Omental fat pad (tissue), 3 donors: ENCODE measurements at regions not wholly inside any gene's neighbourhood (a gene's known extent, or its start where the extent isn't known, plus 50 kb on each side); places are given as distances from the start of the nearest gene placed in this dataset.

Experiments
- ATAC-seq: fragments of 150-250 bp; one replicate; pipeline ENCODE4 v1.9.1; 2016; ENCODE audit warnings: mild to moderate bottlenecking, moderate library complexity; ENCODE audit not compliant: low FRiP score
- DNase-seq: peaks from one replicate; pipeline ENCODE4 v3.0.0-alpha.2; 2019; ENCODE audit warnings: low spot score
- TF ChIP-seq, protein P1 (sequence below), 3 donors: fragments of 450-650 bp; IDR thresholded peaks; one replicate each; pipeline ENCODE4 v1.5.1; 2016 to 2017; ENCODE audit warnings: antibody characterized with exemption in 3 of 3, mild to moderate bottlenecking in 3 of 3, moderate library complexity in 2 of 3

DNA sequence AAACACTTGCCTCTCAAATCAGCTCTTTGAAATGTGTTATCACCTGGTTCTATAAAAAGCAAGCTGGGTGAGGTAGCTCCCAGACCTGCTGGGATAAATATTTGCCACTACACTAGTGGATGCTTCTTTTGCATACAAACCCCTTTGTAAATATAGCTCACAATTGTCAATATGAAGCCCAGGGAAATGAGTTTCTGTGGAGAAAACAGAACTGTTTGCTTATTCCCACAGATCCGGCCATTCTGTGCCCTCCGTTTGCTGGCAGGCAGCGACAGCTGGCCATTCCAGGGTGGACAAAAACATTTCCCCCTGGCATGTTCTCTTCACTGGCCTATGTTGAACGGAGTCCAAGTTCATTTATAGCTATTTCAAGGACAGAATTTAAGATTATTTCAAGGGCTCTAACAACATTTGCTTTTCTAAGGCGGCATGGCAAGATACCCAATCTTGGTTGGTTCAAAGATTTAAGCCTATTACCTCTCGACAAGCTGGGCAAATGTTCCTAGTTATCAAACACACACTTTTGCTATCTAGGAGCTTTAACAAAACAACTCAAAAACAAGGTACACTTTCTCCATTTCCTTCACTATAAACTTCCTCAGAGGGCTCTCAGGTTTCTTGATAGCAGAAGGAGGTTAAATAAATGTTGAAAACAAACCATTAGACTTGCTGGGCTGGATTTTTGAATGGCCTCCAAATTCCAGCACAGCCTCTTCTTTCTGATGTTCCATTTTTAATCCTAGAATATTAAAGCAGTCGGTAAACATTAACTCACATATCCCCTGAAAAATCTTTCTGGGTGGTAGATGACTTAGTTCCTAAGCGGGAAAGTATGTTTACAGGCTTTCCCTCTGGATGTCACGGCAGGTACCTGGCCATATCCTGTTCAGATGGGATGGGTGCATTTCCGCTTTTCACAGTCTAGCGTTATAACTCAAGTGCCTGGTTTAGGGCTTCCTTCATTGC, 332.3 kb downstream of the PLK2 start:
- ATAC-seq = no peak
- DNase-seq = no peak
- TF ChIP-seq, protein P1, sequence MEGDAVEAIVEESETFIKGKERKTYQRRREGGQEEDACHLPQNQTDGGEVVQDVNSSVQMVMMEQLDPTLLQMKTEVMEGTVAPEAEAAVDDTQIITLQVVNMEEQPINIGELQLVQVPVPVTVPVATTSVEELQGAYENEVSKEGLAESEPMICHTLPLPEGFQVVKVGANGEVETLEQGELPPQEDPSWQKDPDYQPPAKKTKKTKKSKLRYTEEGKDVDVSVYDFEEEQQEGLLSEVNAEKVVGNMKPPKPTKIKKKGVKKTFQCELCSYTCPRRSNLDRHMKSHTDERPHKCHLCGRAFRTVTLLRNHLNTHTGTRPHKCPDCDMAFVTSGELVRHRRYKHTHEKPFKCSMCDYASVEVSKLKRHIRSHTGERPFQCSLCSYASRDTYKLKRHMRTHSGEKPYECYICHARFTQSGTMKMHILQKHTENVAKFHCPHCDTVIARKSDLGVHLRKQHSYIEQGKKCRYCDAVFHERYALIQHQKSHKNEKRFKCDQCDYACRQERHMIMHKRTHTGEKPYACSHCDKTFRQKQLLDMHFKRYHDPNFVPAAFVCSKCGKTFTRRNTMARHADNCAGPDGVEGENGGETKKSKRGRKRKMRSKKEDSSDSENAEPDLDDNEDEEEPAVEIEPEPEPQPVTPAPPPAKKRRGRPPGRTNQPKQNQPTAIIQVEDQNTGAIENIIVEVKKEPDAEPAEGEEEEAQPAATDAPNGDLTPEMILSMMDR (IDR thresholded peaks at IDR 0.05) = no peak

DNA sequence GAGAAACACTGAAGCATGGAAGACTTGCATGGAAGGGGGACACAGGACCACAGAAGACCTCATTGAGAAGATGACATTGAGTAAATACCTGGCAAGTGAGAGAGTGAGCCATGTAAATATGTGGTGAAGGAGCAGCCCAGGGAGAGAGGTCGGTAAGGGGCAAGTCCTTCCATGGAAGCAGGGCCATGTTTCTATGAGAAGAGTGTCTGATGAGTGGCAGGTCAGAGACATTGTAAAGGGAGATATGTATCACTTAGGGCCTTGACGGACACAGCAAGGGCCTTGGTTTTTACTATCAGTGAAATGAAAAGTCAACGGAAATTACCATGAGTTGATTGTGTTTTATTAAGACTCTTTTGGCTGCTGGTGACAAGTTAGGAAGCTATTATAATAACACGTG, 336.4 kb downstream of the PLK2 start:
- ATAC-seq = no peak
- TF ChIP-seq, protein P1 (IDR thresholded peaks at IDR 0.05) = no peak
- no peak for DNase-seq

DNA sequence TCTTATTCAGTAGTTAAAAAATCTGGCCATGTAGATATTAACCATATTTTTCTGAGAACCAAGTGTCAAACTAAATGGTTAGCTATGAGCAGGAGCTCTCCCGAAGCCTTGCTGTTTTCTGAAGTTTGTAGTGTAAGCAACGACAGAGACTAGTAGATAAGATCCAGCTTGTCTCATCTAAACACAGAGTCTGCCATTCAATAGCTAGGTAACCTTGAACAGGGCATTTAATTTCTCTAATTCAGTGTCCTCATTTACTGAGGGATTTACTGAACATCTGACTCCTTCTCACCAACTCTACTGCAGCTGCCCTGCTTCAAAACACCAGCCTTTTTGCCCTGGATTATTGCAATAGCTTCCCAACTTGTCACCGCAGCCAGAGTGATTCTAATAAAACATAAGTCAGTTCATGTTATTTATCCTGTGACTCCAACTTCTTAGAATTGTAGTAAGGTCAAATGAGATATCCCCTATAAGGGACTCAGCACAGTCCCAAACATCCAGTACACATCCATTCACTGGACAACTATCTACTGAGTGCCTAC, 337.0 kb downstream of the PLK2 start:
- ATAC-seq (no peak), DNase-seq (no peak)
- TF ChIP-seq, protein P1 (IDR thresholded peaks at IDR 0.05) = no peak

DNA sequence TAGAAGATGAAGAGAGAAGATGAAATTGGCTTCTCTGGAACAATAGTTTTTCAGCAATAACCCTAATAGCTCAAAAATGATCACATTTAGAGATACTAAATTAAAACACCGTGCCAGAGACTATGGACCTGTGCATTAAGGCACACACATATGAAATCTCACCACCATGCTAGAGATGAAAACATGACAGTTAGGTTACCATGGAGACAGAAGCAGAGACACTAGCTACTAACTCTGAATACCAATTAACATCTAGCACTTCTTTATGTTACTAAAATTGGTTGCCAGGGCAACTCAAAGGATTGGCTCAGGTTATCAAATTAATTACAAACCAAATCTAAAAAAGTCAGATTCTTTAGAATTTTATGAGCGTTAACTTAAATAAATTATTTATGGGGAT, 337.7 kb downstream of the PLK2 start:
- no peak for DNase-seq
- TF ChIP-seq, protein P1 (IDR thresholded peaks at IDR 0.05) = no peak
- no peak for ATAC-seq

DNA sequence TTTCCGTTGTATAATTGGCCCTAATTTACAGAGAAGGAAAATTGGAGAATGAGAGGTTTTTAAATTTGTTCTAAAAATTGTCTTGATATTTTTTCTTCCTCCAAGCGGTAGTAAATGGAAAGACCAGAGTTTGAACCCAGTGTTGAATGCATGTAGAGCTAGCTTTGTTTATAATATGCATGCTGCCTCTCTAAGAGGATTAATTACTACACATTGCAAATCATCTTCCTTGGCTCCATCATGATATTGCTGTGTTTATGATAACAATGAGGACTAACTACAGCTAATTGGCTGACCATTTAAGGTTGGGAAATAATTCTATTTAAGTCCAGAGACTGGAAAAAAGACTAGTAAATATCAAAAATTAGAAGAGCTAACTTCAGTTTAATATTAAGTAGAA, 338.5 kb downstream of the PLK2 start:
- DNase-seq (no peak), ATAC-seq (no peak)
- TF ChIP-seq, protein P1 (IDR thresholded peaks at IDR 0.05) = no peak

DNA sequence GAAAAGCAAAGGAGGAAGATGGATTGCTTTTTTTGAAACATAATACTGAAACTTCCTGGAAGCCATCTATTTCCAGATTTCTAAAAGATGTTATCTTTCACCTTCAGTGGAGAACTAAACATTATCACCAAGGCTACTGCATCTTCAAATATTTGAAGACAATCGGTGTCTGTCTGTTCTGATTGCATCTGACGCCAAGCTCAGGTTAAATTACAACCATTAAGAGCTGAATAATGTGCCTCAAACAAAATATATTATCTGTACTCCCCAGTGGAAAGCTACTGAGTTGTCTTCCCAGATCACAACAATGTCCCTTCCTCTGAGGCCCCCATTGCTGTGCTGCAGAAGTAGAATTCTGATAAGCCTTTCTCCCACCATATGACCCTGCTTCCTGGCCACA, 342.3 kb downstream of the PLK2 start:
- no peak for DNase-seq
- ATAC-seq = no peak

More for the DNA sequence above, 342.3 kb downstream of the PLK2 start:
- TF ChIP-seq, protein P1 (IDR thresholded peaks at IDR 0.05) = no peak
